Fibroblast of lung (primary cell): ENCODE measurements at regions not wholly inside any gene's neighbourhood (a gene's known extent, or its start where the extent isn't known, plus 50 kb on each side); places are given as distances from the start of the nearest gene placed in this dataset.

ENCODE experiments used
- EZH2 ChIP-seq: IDR thresholded peaks from 2 replicates; pipeline ENCODE4 v1.5.1; 2012; ENCODE audit warnings: low read length, control low read depth, mild to moderate bottlenecking; ENCODE audit errors: missing control alignments
- TF ChIP-seq, protein P1 (sequence below), 2 donors: IDR thresholded peaks in 1 of 2; conservative IDR thresholded peaks in 1 of 2; 1 replicate in 1 of 2; 2 replicates in 1 of 2; pipeline ENCODE4 v1.5.1; 2011 to 2012; ENCODE audit warnings: low read length in 2 of 2, control low read depth in 1 of 2, inconsistent platforms in 1 of 2, low read depth in 1 of 2, mild to moderate bottlenecking in 1 of 2

DNA sequence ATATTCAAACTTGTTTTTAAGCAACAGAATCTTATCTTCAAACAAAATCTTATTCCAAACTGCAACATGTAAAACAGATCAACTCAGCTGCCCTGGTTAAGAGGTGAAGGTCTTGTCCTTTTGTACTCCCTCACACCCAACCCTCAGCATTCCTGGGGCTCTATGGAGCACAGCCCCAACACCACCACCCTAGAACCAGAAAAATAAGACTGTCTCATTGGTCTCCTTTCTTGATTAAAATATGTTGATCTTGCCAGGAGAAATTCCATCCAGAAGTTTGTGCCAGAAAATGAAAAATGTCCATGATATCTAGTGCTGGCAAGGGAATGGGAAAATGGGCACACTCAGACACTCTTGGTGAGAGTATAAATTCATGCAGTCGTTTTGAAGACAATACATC, 62.1 kb upstream of the TMEM17 start:
- TF ChIP-seq, protein P1, sequence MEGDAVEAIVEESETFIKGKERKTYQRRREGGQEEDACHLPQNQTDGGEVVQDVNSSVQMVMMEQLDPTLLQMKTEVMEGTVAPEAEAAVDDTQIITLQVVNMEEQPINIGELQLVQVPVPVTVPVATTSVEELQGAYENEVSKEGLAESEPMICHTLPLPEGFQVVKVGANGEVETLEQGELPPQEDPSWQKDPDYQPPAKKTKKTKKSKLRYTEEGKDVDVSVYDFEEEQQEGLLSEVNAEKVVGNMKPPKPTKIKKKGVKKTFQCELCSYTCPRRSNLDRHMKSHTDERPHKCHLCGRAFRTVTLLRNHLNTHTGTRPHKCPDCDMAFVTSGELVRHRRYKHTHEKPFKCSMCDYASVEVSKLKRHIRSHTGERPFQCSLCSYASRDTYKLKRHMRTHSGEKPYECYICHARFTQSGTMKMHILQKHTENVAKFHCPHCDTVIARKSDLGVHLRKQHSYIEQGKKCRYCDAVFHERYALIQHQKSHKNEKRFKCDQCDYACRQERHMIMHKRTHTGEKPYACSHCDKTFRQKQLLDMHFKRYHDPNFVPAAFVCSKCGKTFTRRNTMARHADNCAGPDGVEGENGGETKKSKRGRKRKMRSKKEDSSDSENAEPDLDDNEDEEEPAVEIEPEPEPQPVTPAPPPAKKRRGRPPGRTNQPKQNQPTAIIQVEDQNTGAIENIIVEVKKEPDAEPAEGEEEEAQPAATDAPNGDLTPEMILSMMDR (conservative IDR thresholded peaks at IDR 0.05 in 1 of 2, IDR thresholded peaks at IDR 0.05 in 1 of 2; ENCODE audit: low read depth in 1 of 2, low read length in 2 of 2), result no peak
- no peak for TF ChIP-seq EZH2
